IMR-90 (cell line): ENCODE measurements at regions not wholly inside any gene's neighbourhood (a gene's known extent, or its start where the extent isn't known, plus 50 kb on each side); places are given as distances from the start of the nearest gene placed in this dataset.

Source experiments
- ATAC-seq: fragments of 200-7000 bp; cut with Tn5 transposase; 2 replicates; pipeline ENCODE4 v1.9.1; 2020; ENCODE audit warnings: low read depth, mild to moderate bottlenecking, moderate library complexity
- BruUV-seq: library from RNA; stranded (reverse); fragments of 400-500 nt; replicated peaks from 2 replicates; lab custom pipeline; 2021; lab: Mats Ljungman, UMichigan
- CTCF ChIA-PET: fragments of 300-600 bp; formaldehyde crosslinking; extraction: SDS; loops from one replicate; lab custom pipeline; 2021; ENCODE audit warnings: antibody characterized with exemption; lab: Yijun Ruan, JAX
- POLR2A ChIA-PET: fragments of 300-600 bp; sonication (Branson Sonifier 250); formaldehyde crosslinking; loops from one replicate; lab custom pipeline; 2022; ENCODE audit warnings: antibody characterized with exemption; ENCODE audit not compliant: unreplicated experiment; lab: Charles Lee
- DNase-seq: peaks from one replicate; pipeline ENCODE4 v3.0.0; 2013
- H2AFZ ChIP-seq: replicated peaks from 2 replicates; pipeline ENCODE3; 2013; ENCODE audit warnings: low read length, mild to moderate bottlenecking; ENCODE audit not compliant: poor library complexity
- H2AK5ac ChIP-seq: 2 replicates; pipeline ENCODE4 v1.6.1; 2013; ENCODE audit warnings: low read depth, low read length, inconsistent platforms
- H2AK9ac ChIP-seq: replicated peaks from 2 replicates; pipeline ENCODE3; 2013; ENCODE audit warnings: mild to moderate bottlenecking, low read depth, low read length, moderate library complexity; ENCODE audit not compliant: poor library complexity
- H2BK120ac ChIP-seq: 2 replicates; pipeline ENCODE4 v1.6.1; 2013; ENCODE audit warnings: low read depth, low read length, inconsistent platforms
- H2BK15ac ChIP-seq: 3 replicates; pipeline ENCODE4 v1.6.1; 2013; ENCODE audit warnings: low read depth, low read length, inconsistent platforms
- H2BK20ac ChIP-seq: 2 replicates; pipeline ENCODE4 v1.6.1; 2013; ENCODE audit warnings: low read depth, mild to moderate bottlenecking, inconsistent platforms, low read length, moderate library complexity
- H2BK5ac ChIP-seq: 2 replicates; pipeline ENCODE4 v1.6.1; 2013; ENCODE audit warnings: mild to moderate bottlenecking, low read depth, low read length, inconsistent platforms; ENCODE audit not compliant: poor library complexity, severe bottlenecking
- H3K14ac ChIP-seq: replicated peaks from 2 replicates; pipeline ENCODE4 v1.6.1; 2013; ENCODE audit warnings: low read depth, low read length, inconsistent platforms
- H3K18ac ChIP-seq: 2 replicates; pipeline ENCODE4 v1.6.1; 2013; ENCODE audit warnings: low read depth, low read length, control low read depth
- H3K23ac ChIP-seq: 2 replicates; pipeline ENCODE4 v1.6.1; 2013; ENCODE audit warnings: low read depth, low read length, inconsistent platforms
- H3K27ac ChIP-seq: 2 replicates; pipeline ENCODE4 v1.5.1; 2013; ENCODE audit warnings: mild to moderate bottlenecking, control low read depth, low read length; ENCODE audit not compliant: insufficient read depth
- H3K27me3 ChIP-seq: 2 replicates; pipeline ENCODE4 v1.6.1; 2013; ENCODE audit warnings: low read length; ENCODE audit not compliant: control insufficient read depth, insufficient read depth
- H3K36me3 ChIP-seq: 2 replicates; pipeline ENCODE4 v1.6.1; 2013; ENCODE audit warnings: low read length, mixed read lengths; ENCODE audit not compliant: control insufficient read depth, insufficient read depth
- H3K4ac ChIP-seq: 2 replicates; pipeline ENCODE4 v1.6.1; 2013; ENCODE audit warnings: low read depth, low read length, inconsistent platforms
- H3K4me1 ChIP-seq: 2 replicates; pipeline ENCODE4 v1.6.1; 2013; ENCODE audit warnings: low read length, mixed read lengths; ENCODE audit not compliant: control insufficient read depth, insufficient read depth
- H3K4me2 ChIP-seq: 2 replicates; pipeline ENCODE4 v1.6.1; 2013; ENCODE audit warnings: low read depth, mild to moderate bottlenecking, control low read depth, low read length, moderate library complexity
- H3K4me3 ChIP-seq: 2 replicates; pipeline ENCODE4 v1.5.1; 2013; ENCODE audit warnings: low read depth, mild to moderate bottlenecking, control low read depth, low read length, moderate library complexity; ENCODE audit not compliant: insufficient read depth
- H3K56ac ChIP-seq: 2 replicates; pipeline ENCODE4 v1.6.1; 2013; ENCODE audit warnings: low read length, inconsistent platforms; ENCODE audit not compliant: insufficient read depth; ENCODE audit errors: extremely low read depth
- H3K79me1 ChIP-seq, 2 experiments: 2 replicates each; pipeline ENCODE4 v1.6.1; 2013; ENCODE audit warnings: low read length in 2 of 2, inconsistent platforms in 1 of 2, low read depth in 1 of 2
- H3K9ac ChIP-seq: 2 replicates; pipeline ENCODE4 v1.6.1; 2013; ENCODE audit warnings: low read depth, low read length, control low read depth
- H3K9me1 ChIP-seq: 2 replicates; pipeline ENCODE4 v1.6.1; 2013; ENCODE audit warnings: low read length, inconsistent platforms; ENCODE audit not compliant: insufficient read depth
- H3K9me3 ChIP-seq: 2 replicates; pipeline ENCODE4 v1.6.1; 2013; ENCODE audit warnings: low read length; ENCODE audit not compliant: control insufficient read depth, insufficient read depth
- H4K20me1 ChIP-seq: 2 replicates; pipeline ENCODE4 v1.6.1; 2013; ENCODE audit warnings: low read length, inconsistent platforms; ENCODE audit not compliant: insufficient read depth
- H4K5ac ChIP-seq: 2 replicates; pipeline ENCODE4 v1.6.1; 2013; ENCODE audit warnings: mild to moderate bottlenecking, low read depth, low read length, control low read depth
- H4K8ac ChIP-seq, 2 experiments: 2 replicates each; pipeline ENCODE4 v1.6.1; 2013; ENCODE audit warnings: low read depth in 2 of 2, low read length in 2 of 2, control low read depth in 1 of 2, inconsistent platforms in 1 of 2
- H4K91ac ChIP-seq: 2 replicates; pipeline ENCODE4 v1.6.1; 2013; ENCODE audit warnings: low read depth, low read length, inconsistent platforms; ENCODE audit not compliant: insufficient read depth
- BHLHE40 ChIP-seq: fragments of 150-350 bp; IDR thresholded peaks from 2 replicates; pipeline ENCODE4 v1.6.1; 2016; ENCODE audit warnings: mild to moderate bottlenecking, low read depth, low read length
- CEBPB ChIP-seq: IDR thresholded peaks from 2 replicates; pipeline ENCODE4 v1.6.1; 2012; ENCODE audit warnings: low read depth, low read length, improper control_type of control experiment
- CHD1 ChIP-seq: IDR thresholded peaks from 2 replicates; pipeline ENCODE4 v1.6.1; 2012; ENCODE audit warnings: low read depth, low read length, improper control_type of control experiment
- FOS ChIP-seq: fragments of 150-350 bp; IDR thresholded peaks from 2 replicates; pipeline ENCODE4 v1.6.1; 2016; ENCODE audit warnings: low read depth, low read length
- MAFK ChIP-seq: IDR thresholded peaks from 2 replicates; pipeline ENCODE4 v1.6.1; 2012; ENCODE audit warnings: low read depth, low read length, improper control_type of control experiment
- MAZ ChIP-seq: IDR thresholded peaks from 2 replicates; pipeline ENCODE4 v1.6.1; 2012; ENCODE audit warnings: low read depth, mild to moderate bottlenecking, low read length, improper control_type of control experiment, moderate library complexity, borderline replicate concordance
- MXI1 ChIP-seq: IDR thresholded peaks from 2 replicates; pipeline ENCODE4 v1.6.1; 2012; ENCODE audit warnings: low read depth, mild to moderate bottlenecking, low read length, moderate library complexity, borderline replicate concordance
- NFE2L2 ChIP-seq: fragments of 150-350 bp; IDR thresholded peaks from 2 replicates; pipeline ENCODE4 v1.6.1; 2016; ENCODE audit warnings: low read depth, mild to moderate bottlenecking, low read length
- POLR2A ChIP-seq: IDR thresholded peaks from 2 replicates; pipeline ENCODE4 v1.6.1; 2012; ENCODE audit warnings: mild to moderate bottlenecking, low read depth, low read length
- RAD21 ChIP-seq: IDR thresholded peaks from 2 replicates; pipeline ENCODE4 v1.6.1; 2012; ENCODE audit warnings: low read length, improper control_type of control experiment
- RCOR1 ChIP-seq: IDR thresholded peaks from 2 replicates; pipeline ENCODE4 v1.6.1; 2012; ENCODE audit warnings: mild to moderate bottlenecking, low read length, improper control_type of control experiment; ENCODE audit not compliant: insufficient replicate concordance
- RFX5 ChIP-seq: IDR thresholded peaks from 2 replicates; pipeline ENCODE4 v1.8.0; 2012; ENCODE audit warnings: low read depth, mild to moderate bottlenecking, low read length, moderate library complexity
- SMC3 ChIP-seq: fragments of 150-350 bp; IDR thresholded peaks from 2 replicates; pipeline ENCODE4 v1.6.1; 2016; ENCODE audit warnings: low read depth, mild to moderate bottlenecking, antibody characterized with exemption, low read length, moderate library complexity
- WGBS, 2 experiments: methylation state at CpG; one replicate each; pipeline versions ENCODE4 v1.1.5 to v1.1.7; 2013; ENCODE audit warnings: missing lambda C conversion rate in 2 of 2; ENCODE audit not compliant: insufficient read length in 1 of 2; ENCODE audit errors: extremely low coverage in 2 of 2; 5-methylcytosine and 5-hydroxymethylcytosine counted together
- dilution Hi-C: fragments of 300-500 bp; cut with HindIII; formaldehyde crosslinking; loops from one replicate; pipeline ENCODE4 v1.14.3; 2018; ENCODE audit warnings: low sequenced_read_pairs; ENCODE audit not compliant: unreplicated experiment
- in situ Hi-C: fragments of 300-500 bp; cut with MboI; formaldehyde crosslinking; loops from 3 replicates; pipeline ENCODE4 v1.14.3; 2019; ENCODE audit warnings: low sequenced_read_pairs, inconsistent platforms, mixed read lengths
- intact Hi-C: fragments of 100-400 bp; cut with micrococcal nuclease; formaldehyde crosslinking; loops from 2 replicates; pipeline ENCODE4 v1.10.0; 2022
- TF ChIP-seq, protein P1 (sequence below): fragments of 150-350 bp; IDR thresholded peaks from 2 replicates; pipeline ENCODE4 v1.6.1; 2017; ENCODE audit warnings: mild to moderate bottlenecking, antibody characterized with exemption, low read length, low read depth
- TF ChIP-seq, protein P2 (sequence below): conservative IDR thresholded peaks from 2 replicates; pipeline ENCODE4 v1.5.1; 2012; ENCODE audit warnings: mild to moderate bottlenecking, low read depth, low read length, improper control_type of control experiment
- TF ChIP-seq, protein P3 (sequence below): fragments of 150-350 bp; IDR thresholded peaks from 2 replicates; pipeline ENCODE4 v1.6.1; 2016; ENCODE audit warnings: low read depth, mild to moderate bottlenecking, low read length, moderate library complexity, borderline replicate concordance

DNA sequence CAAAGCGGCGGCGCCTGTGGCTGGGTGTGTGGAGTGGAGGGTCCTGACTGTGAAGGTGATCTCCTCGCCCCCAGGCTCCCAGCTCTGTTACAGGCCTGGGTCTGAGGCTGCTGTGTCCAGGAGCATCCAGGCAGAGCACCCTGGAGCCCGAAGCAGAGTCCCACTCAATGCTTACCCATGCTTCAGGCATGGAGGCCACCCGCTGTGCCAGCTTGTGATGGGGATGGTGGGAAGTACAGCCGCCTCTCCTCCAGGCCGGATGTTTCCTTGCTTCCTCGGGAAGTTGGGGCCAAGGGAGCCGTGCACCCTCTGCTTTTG lies 255.9 kb upstream of the IRX1 start:
- Histone ChIP-seq H4K5ac (no peak overlapping the region), H3K18ac (no peak overlapping the region), H3K4me2 (no peak overlapping the region), H3K23ac (no peak overlapping the region), H4K8ac (no peak overlapping the region), H3K4me1 (no peaks in the 10 kb centered on the region), H3K4me3 (no peak overlapping the region), H3K4ac (no peak overlapping the region), H3K36me3 (no peaks in the 10 kb centered on the region), H3K9me1 (no peaks in the 10 kb centered on the region), H2AK5ac (no peak overlapping the region), H3K56ac (no peak overlapping the region), H4K91ac (no peak overlapping the region), H3K14ac (no peak overlapping the region), H4K20me1 (no peaks in the 10 kb centered on the region), H3K9ac (no peak overlapping the region), H3K79me1 (no peaks in the 10 kb centered on the region), H2BK120ac (no peak overlapping the region), H3K9me3 (peaks cover 45% of the 10 kb centered on the region), H2BK5ac (no peak overlapping the region), H2AFZ (no peak overlapping the region), H3K27me3 (no peaks in the 10 kb centered on the region), H2BK20ac (no peak overlapping the region), H2AK9ac (no peak overlapping the region), H2BK15ac (no peak overlapping the region), H3K27ac (no peak overlapping the region)
- DNase-seq = no peak
- CTCF ChIA-PET = no interaction called here
- dilution Hi-C loops = no loop called here
- intact Hi-C loops = no loop called here
- no peak for ATAC-seq
- no peak for TF ChIP-seq CEBPB
- no peak for TF ChIP-seq MXI1
- TF ChIP-seq RFX5 = no peak
- TF ChIP-seq NFE2L2 = no peak
- TF ChIP-seq, protein P1, sequence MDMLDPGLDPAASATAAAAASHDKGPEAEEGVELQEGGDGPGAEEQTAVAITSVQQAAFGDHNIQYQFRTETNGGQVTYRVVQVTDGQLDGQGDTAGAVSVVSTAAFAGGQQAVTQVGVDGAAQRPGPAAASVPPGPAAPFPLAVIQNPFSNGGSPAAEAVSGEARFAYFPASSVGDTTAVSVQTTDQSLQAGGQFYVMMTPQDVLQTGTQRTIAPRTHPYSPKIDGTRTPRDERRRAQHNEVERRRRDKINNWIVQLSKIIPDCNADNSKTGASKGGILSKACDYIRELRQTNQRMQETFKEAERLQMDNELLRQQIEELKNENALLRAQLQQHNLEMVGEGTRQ = no peak
- no peak for TF ChIP-seq RAD21
- no peak for TF ChIP-seq BHLHE40
- no peak for TF ChIP-seq FOS
- no peak for TF ChIP-seq SMC3
- no peak for TF ChIP-seq RCOR1
- TF ChIP-seq POLR2A = no peak
- no peak for TF ChIP-seq MAFK
- no peak for TF ChIP-seq CHD1
- TF ChIP-seq, protein P2, sequence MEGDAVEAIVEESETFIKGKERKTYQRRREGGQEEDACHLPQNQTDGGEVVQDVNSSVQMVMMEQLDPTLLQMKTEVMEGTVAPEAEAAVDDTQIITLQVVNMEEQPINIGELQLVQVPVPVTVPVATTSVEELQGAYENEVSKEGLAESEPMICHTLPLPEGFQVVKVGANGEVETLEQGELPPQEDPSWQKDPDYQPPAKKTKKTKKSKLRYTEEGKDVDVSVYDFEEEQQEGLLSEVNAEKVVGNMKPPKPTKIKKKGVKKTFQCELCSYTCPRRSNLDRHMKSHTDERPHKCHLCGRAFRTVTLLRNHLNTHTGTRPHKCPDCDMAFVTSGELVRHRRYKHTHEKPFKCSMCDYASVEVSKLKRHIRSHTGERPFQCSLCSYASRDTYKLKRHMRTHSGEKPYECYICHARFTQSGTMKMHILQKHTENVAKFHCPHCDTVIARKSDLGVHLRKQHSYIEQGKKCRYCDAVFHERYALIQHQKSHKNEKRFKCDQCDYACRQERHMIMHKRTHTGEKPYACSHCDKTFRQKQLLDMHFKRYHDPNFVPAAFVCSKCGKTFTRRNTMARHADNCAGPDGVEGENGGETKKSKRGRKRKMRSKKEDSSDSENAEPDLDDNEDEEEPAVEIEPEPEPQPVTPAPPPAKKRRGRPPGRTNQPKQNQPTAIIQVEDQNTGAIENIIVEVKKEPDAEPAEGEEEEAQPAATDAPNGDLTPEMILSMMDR = no peak
- TF ChIP-seq, protein P3, sequence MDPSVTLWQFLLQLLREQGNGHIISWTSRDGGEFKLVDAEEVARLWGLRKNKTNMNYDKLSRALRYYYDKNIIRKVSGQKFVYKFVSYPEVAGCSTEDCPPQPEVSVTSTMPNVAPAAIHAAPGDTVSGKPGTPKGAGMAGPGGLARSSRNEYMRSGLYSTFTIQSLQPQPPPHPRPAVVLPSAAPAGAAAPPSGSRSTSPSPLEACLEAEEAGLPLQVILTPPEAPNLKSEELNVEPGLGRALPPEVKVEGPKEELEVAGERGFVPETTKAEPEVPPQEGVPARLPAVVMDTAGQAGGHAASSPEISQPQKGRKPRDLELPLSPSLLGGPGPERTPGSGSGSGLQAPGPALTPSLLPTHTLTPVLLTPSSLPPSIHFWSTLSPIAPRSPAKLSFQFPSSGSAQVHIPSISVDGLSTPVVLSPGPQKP = no peak
- TF ChIP-seq MAZ = no peak
- in situ Hi-C loops = no loop called here
- no CpG with 5 or more reads among the region's 10 CpGs for WGBS, 2 experiments
- POLR2A ChIA-PET = no interaction called here
- no TSS peak for BruUV-seq
